ENCODE measurements at regions not wholly inside any gene's neighbourhood (a gene's known extent, or its start where the extent isn't known, plus 50 kb on each side); places are given as distances from the start of the nearest gene placed in this dataset.
"Not testable (repeated sequence)": the region's sequence is repeated elsewhere in the genome, so short reads cannot be mapped to it uniquely, and the experiment has no call there.

DNA sequence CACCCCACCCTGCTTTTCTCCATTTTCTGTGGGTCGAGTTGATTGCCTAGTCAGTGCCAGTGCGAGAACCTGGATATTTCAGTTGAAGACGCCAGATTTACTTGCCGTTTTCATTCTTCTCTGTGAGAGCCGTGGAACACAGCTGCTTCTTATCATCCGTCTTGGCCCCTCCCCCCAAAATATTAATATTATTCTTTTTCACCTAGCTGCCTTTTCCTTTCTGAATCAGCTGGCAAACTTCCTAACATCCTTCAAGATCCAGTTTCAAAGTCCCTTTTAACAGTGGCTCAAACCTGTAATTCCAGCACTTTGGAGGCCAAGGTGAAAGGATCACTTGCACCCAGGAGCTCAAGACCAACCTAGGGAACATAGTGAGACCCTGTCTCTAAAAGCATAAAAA, 117.1 kb upstream of the RASA1 start:
- no peak for DNase-seq

DNA sequence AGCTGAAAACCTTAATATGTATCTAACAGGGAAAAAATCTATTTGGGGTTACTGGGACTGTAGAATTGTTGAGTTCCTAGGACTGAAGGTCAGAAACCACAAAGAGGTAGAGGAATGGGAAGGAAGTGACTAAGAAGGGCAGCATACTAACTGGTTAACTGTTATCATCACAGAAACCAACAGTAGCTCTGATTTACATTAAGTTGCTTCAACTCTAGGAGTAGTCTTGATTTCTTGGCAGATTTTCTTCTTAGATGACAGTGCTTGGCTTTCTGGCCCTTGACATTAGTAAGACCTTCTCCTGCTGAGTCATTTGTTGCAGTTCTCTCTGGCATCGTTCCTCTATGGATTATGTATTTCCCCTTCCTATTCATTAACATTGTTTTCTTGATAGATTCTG, 116.1 kb upstream of the RASA1 start:
- no peak for DNase-seq

DNA sequence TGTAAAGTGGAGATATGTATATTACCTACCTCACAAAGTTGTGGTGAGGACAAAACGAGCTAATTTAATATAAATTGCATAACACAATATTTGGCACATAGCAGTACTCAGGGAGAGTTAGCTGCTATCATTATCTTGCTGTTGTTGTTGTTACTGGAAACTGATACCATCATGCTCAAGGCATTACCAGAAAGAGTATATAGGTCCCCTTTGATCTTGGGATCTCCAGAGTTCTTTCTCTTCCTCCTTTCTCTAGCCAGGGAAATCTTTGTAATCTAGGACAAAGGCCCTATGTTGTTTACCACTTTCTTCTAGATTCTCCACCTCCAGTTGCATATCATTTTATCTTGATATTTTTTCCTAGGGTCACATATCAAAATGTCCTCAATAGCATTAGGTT, 114.8 kb upstream of the RASA1 start:
- no peak for DNase-seq

DNA sequence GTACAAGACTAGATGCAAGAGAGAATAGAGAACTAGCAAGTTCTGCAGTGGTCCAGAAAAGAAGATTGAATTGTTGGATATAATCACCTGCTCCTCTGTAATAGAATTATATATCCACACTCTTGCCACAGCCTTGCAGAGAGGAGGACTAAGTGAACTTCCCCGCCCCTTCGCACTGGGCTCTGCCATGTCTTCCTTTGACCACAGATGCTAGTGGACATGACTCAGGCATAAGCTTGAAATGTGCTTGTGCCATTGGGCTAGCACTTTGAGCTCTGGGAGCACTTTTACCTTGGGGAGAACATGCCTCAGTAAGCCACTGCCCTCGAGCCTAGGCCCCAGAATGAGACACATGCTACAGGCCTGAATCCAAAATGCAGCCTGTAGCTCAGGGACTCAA, 113.5 kb upstream of the RASA1 start:
- no peak for DNase-seq

DNA sequence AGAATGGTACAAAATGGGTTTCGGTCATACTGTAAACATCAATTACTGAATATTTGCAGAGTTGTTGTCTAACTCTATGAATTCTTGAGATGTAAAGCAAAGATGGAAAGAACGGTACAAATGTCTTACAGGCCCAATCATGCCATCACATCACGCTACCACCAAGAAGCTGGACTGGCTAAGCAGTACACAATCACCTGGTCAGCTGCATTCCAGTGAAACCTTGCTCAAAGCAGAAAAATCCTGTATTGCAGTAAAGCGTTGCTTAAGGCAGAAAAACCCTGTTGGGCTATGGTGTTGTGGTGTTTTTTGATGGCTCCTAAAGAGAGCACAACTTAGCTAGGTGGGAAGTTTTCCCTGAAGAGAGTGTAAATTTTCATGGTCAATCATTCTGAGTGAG, 112.6 kb upstream of the RASA1 start:
- DNase-seq: no peak

DNA sequence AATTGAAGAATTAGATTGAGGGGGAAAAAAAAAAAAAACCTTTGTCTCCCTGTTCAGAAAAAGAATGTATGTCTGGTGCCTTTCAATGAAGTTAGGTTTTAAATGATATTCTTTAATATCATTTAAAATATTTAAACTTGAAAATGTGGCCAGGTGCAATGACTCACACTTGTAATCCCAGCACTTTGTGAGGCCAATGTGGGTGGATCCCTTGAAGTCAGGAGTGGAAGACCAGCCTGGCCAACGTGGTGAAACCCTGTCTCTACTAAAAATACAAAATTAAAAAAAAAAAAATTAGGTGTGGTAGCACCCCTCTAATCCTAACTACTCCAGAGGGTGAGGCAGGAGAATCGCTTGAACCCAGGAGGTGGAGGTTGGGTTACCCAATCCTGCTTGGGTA, 111.1 kb upstream of the RASA1 start:
- no peak for DNase-seq

DNA sequence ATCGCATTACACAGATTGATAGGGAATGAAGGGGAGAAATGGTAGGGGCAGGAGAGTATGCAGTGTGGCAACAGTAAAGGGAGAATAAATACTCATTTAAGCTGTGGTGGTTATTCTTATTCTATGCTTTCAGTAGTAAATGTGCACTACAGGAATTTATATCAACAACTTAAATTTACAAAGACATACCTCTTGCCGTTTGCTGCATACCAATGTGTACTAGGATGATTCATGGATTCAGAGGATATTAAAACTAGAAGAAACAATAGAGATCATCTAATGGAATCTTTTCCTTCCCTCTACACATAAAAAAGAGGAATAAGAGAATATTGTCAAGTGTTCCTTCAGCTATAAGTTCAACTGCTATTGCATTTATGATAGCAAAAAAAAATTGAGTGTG, 103.3 kb upstream of the RASA1 start:
- DNase-seq: no peak

DNA sequence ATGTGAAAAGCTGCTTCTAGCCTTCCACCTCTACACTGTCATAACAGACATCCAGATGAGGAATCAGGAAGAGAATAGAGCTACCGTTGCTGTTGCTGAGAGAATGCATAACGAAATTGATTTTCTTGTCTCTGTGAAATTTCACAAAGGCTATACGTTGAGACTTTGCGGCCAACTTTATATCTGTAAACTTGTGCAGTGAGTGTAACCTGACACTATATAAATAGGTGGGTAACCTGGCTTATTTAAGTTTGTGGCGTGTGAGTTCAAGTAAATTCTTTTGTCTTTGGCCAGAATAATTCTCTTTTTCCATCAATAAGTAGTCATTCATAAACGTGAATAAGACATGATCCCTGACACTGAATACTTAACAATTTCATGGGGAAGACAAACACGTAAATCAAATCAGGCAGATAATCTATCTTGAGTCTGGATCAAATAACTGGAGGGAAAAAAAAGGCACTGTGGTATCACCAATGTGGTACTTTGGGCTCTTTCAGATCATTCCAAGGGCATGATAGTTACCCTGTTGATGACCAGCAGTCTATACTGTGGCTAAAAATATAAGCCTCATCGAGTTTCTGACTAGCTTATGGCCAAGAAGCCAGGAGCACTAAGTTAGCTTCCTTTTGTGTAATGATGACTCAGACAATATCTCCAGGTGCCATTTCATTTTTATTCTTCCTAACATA, 98.2 kb upstream of the RASA1 start:
- no peak for DNase-seq

DNA sequence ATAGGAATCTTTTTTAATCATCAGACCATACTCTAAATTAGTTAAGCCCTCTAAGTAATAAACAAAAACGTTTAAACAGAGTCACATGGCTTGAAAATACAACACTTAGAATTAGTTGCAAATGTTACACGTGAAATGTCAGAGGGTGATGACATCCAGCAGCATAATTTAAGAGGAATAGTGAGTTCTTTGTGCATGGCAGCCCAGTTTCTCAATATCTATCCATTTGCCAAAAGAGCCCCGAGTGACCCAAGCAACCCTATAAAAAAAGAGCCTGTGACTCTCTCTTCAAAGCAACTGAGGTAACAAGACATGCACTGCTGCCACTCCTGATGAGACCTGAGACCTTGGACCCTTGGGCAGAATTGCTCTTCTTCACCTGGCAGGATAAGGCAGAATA, 96.9 kb upstream of the RASA1 start:
- no peak for DNase-seq

DNA sequence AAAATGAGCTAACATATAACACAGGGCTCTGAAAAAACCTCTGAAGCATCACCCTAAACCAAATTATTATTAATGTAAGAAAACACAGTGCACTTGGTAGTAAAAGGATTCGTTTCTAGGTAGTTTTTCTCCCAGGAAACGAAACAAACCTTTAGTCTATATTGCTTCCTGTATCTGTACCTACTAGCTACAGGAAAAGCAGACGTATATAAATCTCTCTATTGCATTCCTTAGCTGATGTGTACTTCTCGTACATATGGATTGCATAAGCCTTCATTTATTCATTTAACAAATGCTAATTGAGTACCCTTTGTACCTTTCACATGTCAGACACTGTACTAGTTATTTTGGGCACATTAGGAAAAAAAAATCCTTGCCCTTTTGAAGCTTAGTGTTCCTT, 85.0 kb upstream of the RASA1 start:
- no peak for DNase-seq

DNA sequence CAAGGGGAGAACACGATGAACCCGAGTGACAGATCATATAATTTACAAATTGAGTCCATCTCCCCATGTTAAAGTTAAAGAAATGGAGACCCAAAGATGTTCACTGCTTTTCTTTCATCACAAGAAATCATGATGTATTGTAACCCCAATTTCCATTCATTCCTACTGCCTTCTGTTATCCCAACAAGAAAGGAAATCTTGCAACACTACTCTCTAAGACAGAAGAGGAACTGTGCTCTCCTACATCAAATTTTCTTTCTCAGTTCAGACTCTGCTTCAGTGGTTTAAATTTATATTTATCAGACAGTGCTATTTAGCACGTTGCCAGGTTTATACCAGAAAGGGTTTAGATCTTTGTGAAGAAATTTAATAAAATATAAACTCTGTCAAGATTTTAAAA, 83.8 kb upstream of the RASA1 start:
- DNase-seq: no peak

DNA sequence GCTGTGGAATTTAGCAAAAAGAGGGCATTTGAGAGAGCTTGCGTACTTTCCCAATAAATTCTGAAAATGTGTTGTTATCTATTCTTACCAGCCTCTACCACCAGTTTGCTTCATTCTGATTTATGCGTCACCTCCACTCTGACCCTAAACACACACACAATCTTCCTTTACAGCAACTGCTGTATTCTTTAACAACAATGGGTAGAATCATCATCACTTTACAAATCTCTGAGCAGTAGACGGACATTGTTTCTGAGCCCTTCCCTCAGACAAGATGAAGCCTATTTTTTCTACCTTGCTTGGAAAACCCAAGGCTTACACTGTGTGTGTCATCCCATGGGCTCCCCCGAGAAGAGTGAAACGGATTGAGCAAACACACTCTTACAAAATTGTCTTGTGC, 83.1 kb upstream of the RASA1 start:
- DNase-seq: no peak

DNA sequence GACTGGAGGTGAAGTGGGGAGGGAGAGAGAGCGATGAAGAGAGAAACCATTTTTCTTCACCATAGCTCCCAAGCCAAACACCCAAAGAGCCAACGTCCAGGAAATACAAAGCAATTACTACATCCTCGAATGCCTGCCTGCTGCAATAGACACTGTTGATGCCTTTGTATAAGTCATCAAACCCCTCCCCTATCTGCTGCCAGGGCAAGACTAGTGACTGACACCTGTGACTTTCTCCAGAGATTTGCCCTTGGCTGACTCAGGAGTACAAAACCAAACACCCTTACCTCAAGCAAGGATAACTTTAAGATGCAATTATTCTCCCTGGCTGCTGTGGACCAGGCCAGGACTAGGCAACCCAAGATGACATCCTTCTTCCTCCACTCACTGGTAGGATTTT, 81.8 kb upstream of the RASA1 start:
- DNase-seq: no peak

DNA sequence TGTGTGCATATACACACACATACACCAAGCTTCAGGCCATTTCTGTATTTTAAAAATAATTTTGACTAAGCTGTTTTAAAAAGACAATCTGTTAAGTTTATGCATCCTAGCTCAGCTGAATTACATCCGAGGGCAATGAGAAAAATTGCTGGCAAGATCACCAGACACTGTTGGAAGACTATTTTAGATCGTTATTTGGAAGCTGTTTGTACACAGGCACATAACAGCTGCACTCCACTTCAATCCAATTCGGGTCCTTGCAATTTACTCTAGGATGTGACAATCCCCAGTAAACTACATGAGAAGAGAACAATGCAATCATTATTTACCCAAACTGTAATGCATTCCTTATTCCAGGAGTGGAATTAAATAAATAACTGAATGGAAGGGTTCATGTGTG, 79.3 kb upstream of the RASA1 start:
- no peak for DNase-seq

DNA sequence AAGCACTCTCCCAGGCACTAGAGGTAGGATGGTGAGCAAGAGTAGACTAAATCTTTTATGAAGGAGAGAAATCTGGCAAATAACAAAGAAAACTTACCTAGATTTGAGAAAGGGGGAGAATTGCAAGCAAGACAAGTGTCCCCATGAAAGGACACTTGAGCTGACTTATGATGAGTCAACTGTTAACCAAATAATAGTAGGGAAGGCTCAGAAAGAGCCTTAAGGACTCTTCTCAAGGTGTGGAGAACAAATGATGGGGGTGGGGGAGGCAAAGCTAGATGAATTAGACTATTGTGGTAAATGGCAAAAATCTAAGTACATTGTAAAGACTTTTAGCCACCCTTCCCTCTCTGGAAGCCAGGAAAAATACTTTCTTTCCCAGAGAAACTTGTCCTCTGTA, 77.6 kb upstream of the RASA1 start:
- no peak for DNase-seq

DNA sequence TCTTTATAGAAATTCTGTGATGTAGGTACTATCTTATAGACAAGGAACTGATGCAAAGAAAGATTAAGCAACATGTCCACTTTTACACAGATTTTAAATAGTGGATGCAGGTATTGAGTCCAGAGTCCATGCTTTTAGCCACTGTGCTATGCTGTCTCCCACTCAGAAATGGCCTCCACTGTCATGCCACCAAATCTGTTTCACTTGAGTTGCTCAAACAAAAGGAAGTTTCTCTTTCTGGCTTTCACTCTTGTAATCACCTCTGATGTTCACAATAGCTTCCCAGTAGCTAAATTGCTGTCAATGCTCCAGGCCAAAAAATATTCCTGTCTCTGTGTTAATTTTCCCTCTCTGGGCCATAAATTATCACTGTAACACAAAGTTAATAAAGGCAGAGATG, 77.0 kb upstream of the RASA1 start:
- no peak for DNase-seq

DNA sequence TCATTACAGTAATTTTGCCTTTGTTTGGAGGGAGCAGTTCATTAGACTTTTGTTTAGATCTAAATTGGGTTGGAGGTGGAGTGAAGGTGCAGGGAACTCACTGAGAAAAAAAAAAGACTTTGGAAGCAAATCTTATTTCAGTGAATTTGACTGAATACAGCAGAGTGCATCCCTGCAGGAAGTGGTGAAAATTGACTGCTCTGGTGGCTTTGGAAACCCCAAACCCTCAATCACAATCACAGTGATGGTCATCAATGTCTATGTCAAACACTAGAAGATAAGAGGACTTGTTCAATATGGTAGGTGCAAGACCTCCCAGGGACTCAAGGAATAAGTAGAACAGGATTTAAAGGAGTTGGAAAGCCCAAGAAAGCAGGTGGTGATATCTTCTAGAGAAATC, 76.0 kb upstream of the RASA1 start:
- DNase-seq: no peak

DNA sequence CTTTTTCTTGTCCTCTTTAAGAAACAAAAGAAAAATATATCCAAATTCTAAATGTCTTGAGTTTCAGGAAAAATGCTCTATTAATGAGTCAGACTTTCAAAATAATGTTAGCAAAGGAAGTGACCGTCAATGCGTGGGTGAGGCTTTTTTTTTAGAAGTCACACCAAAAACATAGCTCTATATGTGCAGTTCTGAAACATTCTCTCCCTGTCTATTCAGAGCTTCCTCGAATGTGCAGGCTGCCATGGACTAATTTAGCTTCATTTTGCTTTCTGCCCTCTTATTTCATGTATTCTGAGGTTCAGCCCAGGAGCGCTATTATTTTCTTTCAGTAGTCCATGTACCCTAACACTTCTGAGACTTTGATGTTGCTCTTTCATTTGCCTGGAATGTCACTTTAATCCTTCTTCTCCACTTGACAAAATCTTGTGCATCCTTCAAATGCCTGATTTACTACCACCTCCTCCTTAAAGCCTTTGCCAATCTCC, 72.5 kb upstream of the RASA1 start:
- peak; percentile 17 to 31 for DNase-seq

DNA sequence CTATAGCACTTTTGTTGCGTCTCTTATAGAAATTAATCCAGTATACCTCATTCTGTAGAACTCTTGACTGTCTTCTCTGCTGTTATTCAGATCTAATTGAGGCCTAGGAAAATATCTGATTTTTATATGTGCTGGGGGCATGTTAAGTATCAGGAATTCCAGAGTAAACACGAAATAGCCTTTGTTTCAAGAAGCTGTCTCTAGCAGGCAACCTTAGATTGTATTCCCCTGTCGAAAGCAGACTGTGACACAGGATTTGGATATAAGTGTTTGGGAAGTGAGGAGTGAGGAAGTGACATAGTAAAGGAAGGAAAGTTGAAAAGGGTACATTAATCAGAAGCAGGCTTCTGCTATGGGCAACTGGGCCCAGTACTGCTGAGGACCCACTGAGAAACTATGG, 72.1 kb upstream of the RASA1 start:
- DNase-seq: no peak

DNA sequence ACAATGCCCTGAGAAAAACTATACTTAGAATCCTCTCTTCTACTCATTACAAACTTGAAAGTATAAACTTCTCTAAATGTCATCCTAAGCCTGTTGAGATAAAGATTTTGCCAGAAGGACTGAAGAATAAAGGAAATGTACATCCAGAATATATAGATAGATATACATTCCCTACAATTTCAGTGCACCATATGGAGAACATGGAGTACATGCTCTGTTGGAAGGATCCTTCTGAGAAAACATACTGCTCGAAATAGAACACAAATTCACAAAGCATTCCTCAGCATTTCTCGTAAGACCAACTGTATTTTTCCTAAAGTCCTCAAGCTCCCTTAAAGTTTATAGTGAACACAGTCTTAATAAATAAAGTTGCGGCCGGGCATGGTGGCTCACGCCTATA, 69.7 kb upstream of the RASA1 start:
- no peak for DNase-seq

DNA sequence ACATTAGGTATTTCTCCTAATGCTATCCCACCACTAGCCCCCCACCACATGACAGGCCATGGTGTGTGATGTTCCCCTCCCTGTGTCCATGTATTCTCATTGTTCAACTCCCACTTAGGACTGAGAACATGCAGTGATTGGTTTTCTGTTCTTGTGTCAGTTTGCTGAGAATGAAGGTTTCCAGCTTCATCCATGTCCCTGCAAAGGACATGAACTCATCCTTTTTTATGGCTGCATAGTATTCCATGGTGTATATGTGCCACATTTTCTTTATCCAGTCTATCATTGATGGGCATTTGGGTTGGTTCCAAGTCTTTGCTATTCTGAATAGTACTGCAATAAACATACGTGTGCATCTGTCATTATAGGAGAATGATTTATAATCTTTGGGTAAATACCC, 68.4 kb upstream of the RASA1 start:
- not testable (repeated sequence) for DNase-seq

DNA sequence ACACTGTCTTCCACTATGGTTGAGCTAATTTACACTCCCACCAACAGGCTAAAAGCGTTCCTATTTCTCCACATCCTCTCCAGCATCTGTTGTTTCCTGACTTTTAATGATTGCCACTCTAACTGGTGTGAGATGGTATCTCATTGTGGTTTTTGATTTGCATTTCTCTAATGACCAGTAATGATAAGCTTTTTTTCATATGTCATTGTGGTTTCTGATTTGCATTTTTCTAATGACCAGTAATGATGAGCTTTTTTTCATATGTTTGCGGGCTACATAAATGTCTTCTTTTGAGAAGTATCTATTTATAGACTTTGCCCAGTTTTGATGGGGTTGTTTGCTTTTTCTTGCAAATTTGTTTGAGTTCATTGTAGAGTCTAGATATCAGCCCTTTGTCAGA, 68.0 kb upstream of the RASA1 start:
- DNase-seq: not testable (repeated sequence)

DNA sequence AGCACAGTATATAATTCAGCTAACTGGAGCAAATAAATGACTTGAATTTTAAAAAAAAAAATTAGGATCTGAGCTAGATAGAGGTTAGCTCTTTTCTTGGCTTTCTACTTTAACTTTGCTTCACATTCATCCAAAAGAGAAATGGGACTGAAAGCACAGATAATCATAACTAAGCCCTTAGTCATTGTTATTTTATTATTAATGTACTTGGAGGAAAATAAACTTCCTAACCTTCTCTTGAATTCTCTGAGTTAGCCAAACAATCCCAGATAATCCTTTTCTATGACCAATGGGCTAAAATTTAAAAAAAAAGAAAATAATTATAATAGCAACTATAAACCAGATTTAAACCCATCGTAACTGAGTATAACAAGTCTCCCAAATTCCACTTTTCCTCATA, 57.6 kb upstream of the RASA1 start:
- DNase-seq: no peak

DNA sequence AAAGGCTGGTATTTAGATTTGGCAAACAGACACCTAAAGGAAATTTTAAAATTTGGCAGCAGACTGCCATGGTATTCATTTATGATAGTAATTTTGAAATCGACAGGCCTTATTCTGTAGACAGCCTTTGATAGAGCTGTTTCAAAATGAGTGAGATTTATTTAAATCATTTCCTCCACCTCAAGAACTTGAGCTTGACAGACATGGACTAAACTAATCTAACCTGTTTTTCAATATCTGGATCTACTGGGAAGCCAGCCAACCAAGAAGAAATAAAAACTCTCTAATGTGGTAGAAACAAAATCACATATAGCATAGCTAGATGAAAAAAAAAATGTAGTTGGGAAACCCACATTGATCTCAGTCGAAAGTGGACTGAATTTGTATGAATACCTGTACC, 56.9 kb upstream of the RASA1 start:
- no peak for DNase-seq

DNA sequence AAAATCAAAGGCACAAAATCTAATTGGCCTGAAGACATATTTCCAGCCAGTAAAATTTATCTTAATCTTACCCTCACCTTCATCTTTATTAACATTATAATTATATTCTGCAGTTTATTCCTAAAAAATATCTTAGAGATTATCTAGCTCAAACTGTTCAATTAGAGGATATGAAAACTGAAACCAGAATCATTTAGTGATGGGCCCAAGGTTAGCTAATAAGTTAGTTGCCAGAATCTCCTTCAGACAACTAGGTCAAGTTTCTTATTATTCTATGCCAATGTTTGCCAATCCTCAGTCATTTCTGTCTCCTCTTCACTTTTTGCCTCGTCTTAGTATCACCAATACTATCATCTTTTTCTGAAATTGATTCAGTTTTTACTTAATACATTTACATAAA, 56.0 kb upstream of the RASA1 start:
- no peak for DNase-seq

DNA sequence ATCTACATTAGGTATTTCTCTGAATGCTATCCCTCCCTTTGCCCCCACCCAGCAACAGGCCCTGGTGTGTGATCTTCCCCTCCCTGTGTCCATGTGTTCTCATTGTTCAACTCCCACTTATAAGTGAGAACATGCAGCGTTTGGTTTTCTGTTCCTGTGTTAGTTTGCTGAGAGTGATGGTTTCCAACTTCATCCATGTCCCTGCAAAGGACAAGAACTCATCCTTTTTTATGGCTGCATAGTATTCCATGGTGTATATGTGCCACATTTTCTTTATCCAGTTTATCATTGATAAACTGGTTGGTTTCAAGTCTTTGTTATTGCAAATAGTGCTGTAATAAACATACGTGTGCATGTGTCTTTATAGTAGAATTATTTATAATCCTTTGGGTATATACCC, 55.5 kb upstream of the RASA1 start:
- not testable (repeated sequence) for DNase-seq
